NB4 (cell line): ENCODE measurements at regions not wholly inside any gene's neighbourhood (a gene's known extent, or its start where the extent isn't known, plus 50 kb on each side); places are given as distances from the start of the nearest gene placed in this dataset.

Experiments used
- DNase-seq: peaks from one replicate; pipeline ENCODE4 v3.0.0; 2010; ENCODE audit warnings: low read depth
- H3K4me3 ChIP-seq: one replicate; pipeline ENCODE4 v1.5.1; 2011; ENCODE audit warnings: mild to moderate bottlenecking, low read depth, low read length, moderate library complexity
- CTCF ChIP-seq: IDR thresholded peaks from one replicate; pipeline ENCODE4 v1.5.1; 2012; ENCODE audit warnings: low read depth, low read length
- MAX ChIP-seq: IDR thresholded peaks from 2 replicates; pipeline ENCODE4 v1.6.1; 2011; ENCODE audit warnings: low read depth, low read length
- MYC ChIP-seq: IDR thresholded peaks from 2 replicates; pipeline ENCODE4 v1.6.1; 2011; ENCODE audit warnings: low read depth, low read length
- POLR2A ChIP-seq: IDR thresholded peaks from 2 replicates; pipeline ENCODE4 v1.6.1; 2011; ENCODE audit warnings: mild to moderate bottlenecking; ENCODE audit not compliant: insufficient read length; ENCODE audit errors: extremely low read depth

GRCh38 chr7:106957766-106958165 lies 86.7 kb upstream of the PRKAR2B start:
- no peak for TF ChIP-seq POLR2A
- TF ChIP-seq CTCF = no peak
- TF ChIP-seq MAX = no peak
- no peak for TF ChIP-seq MYC
- DNase-seq = peak; percentile 46
- H3K4me3 ChIP-seq = no peak overlapping the region

GRCh38 chr7:106959753-106960152 lies 84.8 kb upstream of the PRKAR2B start:
- no peak overlapping the region for H3K4me3 ChIP-seq
- TF ChIP-seq CTCF (peak; percentile 45), MYC (no peak), MAX (no peak), POLR2A (no peak)
- no peak for DNase-seq

DNA sequence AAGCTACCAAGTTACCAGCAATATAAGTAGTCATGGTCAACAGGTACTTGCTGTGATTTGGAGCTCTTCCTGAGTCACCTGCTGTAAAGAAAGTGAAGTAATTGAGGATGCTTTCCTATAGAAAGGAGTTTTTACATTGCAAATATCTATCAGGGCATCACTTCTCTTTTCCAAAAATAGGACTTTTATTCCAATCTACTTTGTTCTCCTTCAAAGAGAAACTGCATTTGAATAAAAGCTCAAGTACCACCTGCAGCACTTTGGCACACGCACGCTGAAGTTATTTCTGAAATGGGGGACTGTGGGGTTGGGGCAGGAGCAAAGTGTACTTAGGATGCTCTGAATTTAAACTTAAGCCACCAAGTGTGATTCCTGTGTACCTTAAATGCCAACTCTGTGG lies 81.8 kb upstream of the PRKAR2B start:
- TF ChIP-seq POLR2A (no peak), MYC (no peak), MAX (no peak)
- no peak overlapping the region for H3K4me3 ChIP-seq
- no peak for DNase-seq

DNA sequence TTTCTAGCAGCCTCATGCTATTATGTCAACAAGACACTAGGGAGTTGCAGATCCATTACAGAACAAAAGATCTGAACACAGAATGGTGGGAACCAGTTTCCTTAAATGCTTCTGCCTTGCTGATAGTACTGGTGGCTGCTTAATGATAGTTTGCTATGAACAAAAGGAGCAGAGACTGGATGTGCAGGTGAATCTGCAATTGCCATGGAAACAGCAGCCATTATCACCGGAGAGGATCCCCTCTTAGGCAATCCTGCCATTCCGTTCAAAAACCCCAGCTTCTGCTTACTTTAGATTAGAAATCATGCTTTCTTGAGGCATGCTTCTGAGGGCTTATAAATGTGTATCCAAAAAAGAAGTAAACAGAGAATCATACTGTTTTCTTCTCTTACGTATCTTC lies 80.0 kb upstream of the PRKAR2B start:
- DNase-seq = no peak
- no peak overlapping the region for H3K4me3 ChIP-seq

GRCh38 chr7:106965108-106965507 lies 79.4 kb upstream of the PRKAR2B start:
- no peak for DNase-seq
- TF ChIP-seq MYC (no peak), CTCF (no peak), POLR2A (no peak), MAX (no peak)
- H3K4me3 ChIP-seq = no peak overlapping the region

More for the DNA sequence above, 80.0 kb upstream of the PRKAR2B start:
- TF ChIP-seq MAX (no peak), POLR2A (no peak), MYC (no peak), CTCF (no peak)

- H3K4me3 ChIP-seq = no peak overlapping the region
- no peak for DNase-seq
- TF ChIP-seq POLR2A = no peak
- no peak for TF ChIP-seq CTCF
- no peak for TF ChIP-seq MAX
- TF ChIP-seq MYC = no peak
Measured at GRCh38 chr7:106966121-106966520, 78.4 kb upstream of the PRKAR2B start.
